Esophagus muscularis mucosa (tissue), 4 donors: ENCODE measurements at regions not wholly inside any gene's neighbourhood (a gene's known extent, or its start where the extent isn't known, plus 50 kb on each side); places are given as distances from the start of the nearest gene placed in this dataset.

Experiments used
- CTCF ChIP-seq, 3 experiments: fragments of 200-600 bp in 2 of 3; fragments of 450-650 bp in 1 of 3; sonication (generic) in 2 of 3; IDR thresholded peaks; one replicate each; pipeline ENCODE4 v1.5.1; 2017 to 2019; ENCODE audit warnings: antibody characterized with exemption in 3 of 3, mild to moderate bottlenecking in 2 of 3, moderate library complexity in 1 of 3
- EP300 ChIP-seq: sonication (generic); formaldehyde crosslinking; IDR thresholded peaks from one replicate; pipeline ENCODE4 v1.6.1; 2017; ENCODE audit warnings: antibody characterized with exemption
- POLR2A ChIP-seq: fragments of 450-650 bp; IDR thresholded peaks from one replicate; pipeline ENCODE4 v1.6.1; 2017; ENCODE audit warnings: antibody characterized with exemption, moderate library complexity, mild to moderate bottlenecking, low read depth
- POLR2AphosphoS5 ChIP-seq, 2 donors: sonication (generic); formaldehyde crosslinking; IDR thresholded peaks; one replicate each; pipeline ENCODE4 v1.6.1; 2017; ENCODE audit warnings: antibody characterized with exemption in 2 of 2

DNA sequence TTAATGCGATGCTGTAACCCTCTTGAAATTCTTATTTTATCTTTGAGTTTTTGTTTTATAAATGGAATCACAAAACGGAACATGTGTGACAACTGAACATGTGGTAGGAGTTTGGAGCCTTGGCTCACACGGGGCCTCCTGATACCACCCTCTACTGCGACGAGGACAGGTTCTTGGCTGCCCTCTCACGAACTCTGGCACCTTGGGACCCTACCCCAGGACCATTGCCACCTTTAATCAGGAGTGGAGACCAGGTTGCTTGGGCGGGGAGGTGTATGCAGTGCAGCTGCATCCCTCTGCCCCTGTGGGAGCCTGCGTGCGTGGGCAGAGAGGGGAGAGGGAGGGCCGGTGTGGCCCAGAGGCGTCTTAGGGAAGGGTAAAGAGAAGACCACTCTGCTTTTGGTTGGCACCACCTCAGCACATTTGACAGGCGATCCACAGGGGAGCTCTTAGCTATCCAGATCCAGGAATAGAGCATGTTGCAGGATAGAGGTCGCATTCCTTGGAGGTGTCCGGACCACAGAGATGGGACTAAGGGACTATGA lies 753.9 kb upstream of the PTPRD start:
- TF ChIP-seq CTCF (IDR thresholded peaks at IDR 0.05) (no peak), POLR2AphosphoS5 (IDR thresholded peaks at IDR 0.05) (no peak), POLR2A (no peak), EP300 (no peak)
